GM23338 (cell line): ENCODE measurements at regions not wholly inside any gene's neighbourhood (a gene's known extent, or its start where the extent isn't known, plus 50 kb on each side); places are given as distances from the start of the nearest gene placed in this dataset.

Source experiments
- CREB1 ChIP-seq: fragments of 250-450 bp; sonication (Bioruptor Pico); IDR thresholded peaks from 2 replicates; pipeline ENCODE4 v1.5.0; 2020; ENCODE audit warnings: low read depth, mild to moderate bottlenecking, moderate library complexity
- CTCF ChIP-seq, 2 experiments: fragments of 200-600 bp in 1 of 2; sonication (generic) in 1 of 2; conservative IDR thresholded peaks; 2 replicates each; pipeline versions ENCODE4 v1.5.1 to v1.6.1; 2016 to 2017; ENCODE audit warnings: antibody characterized with exemption in 2 of 2, low read depth in 2 of 2, mild to moderate bottlenecking in 2 of 2, moderate library complexity in 1 of 2
- EZH2phosphoT487 ChIP-seq: fragments of 200-600 bp; sonication (generic); IDR thresholded peaks from one replicate; pipeline ENCODE4 v1.8.1; 2018; ENCODE audit warnings: antibody characterized with exemption; ENCODE audit not compliant: unreplicated experiment
- REST ChIP-seq: IDR thresholded peaks from one replicate; pipeline ENCODE4 v1.6.1; 2018; ENCODE audit warnings: antibody characterized with exemption; ENCODE audit not compliant: unreplicated experiment

DNA sequence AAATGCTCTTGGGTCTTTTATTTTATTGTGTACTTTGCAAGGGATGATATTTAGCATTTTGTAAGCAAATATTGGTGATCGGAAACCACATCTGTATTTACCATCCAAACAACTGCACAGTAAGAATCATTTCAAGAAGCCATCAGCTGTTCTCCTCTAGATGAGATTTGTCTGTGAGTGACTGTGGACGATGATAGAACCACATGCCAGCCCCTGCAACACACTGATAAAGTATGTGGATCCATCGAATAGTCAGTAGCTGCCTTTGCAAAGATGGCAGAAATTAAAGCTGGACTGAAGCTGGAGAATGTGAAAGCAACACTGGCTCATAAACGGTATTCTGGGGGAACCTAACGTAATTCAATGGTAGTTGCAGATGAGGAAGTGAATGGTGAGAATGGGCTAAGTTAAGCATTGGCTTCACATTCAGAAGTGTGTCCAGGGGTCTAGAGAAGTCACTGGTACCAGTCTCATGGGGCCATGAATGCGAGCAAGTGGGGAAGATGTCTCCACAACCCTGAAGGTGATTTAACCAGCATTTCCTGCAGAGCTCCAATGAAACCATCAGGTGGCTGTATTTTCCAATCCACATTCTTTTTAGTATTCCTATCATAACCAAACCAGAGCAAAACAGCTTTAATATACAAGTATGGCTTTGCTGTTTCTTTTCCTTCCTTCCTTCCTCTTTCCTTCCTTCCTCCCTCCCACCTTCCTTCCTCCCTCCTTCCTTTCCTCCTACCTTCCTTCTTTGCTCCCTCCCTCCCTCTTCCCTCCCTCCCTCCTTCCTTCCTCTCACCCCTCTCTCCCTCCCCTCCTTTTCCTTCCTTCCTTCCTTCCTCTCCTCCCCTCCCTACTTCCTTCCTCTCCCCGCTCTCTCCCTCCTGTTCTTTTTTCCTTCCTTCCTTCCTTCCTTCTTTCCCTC is 169.4 kb downstream of the ABCA8 start:
- TF ChIP-seq REST (no peak), CTCF (conservative IDR thresholded peaks at IDR 0.05; ENCODE audit: low read depth in 2 of 2) (no peak), CREB1 (CRISPR knock-in tag) (no peak), EZH2phosphoT487 (no peak)
